Mucosa of gallbladder (tissue), 1 donor: ENCODE measurements at regions not wholly inside any gene's neighbourhood (a gene's known extent, or its start where the extent isn't known, plus 50 kb on each side); places are given as distances from the start of the nearest gene placed in this dataset.
"Not testable (repeated sequence)": the region's sequence is repeated elsewhere in the genome, so short reads cannot be mapped to it uniquely, and the experiment has no call there.

Source experiments
- DNase-seq: peaks from one replicate; pipeline ENCODE4 v3.0.0-alpha.2; 2020; ENCODE audit warnings: low spot score
- donor health status: DM: no; HTN: no; CAD: no.

DNA sequence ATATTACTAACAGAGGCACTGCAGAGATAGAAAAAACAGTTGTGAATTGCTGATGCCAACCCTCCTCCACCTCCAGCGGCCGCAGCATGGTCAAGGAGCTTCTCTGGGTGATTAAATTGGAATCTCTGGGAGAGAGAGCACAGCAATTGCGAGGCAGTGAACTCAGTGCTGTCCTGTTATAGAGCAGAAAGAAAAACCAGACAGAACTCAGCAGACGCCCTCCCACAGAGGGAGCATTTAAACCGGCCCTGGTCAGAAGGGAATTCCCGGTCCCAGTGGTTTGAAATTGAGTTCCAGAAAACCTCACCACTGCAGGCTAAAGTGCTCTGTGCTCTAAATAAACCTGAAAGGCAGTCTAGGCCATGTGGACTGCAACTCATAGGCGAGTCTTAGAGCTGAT, 175.4 kb downstream of the SQOR start:
- no peak for DNase-seq

DNA sequence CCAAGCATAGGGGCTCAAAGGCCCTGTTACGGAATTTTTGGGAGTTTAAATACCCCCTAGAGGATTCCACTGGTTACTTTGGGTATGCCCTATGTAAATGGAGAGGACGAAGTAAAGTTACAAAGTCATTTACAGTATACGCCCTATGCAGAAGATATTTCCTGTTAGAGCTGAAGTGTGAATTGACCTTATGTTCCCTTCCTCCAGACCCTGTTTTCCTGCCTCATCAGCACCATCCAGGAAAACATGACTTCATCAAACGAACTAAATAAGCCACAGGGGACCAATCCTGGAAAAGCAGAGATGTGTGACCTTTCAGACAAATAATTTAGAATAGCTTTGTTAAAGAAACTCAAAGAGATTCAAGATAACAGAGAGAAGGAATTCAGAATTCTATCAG, 177.4 kb downstream of the SQOR start:
- DNase-seq: no peak

DNA sequence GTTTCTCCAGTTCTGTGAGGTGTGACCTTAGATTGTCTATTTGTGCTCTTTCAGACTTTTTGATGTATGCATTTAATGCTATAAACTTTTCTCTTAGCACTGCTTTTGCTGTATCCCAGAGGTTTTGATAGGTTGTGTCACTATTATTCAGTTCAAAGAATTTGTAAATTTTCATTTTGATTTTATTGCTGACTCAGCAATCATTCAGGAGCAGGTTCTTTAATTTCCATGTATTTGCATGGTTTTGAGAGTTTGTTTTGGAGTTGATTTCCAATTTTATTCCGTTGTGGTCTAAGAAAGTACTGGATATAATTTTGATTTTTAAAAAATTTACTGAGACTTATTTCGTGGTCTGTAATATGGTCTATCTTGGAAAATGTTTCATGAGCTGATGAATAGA, 182.7 kb downstream of the SQOR start:
- not testable (repeated sequence) for DNase-seq

DNA sequence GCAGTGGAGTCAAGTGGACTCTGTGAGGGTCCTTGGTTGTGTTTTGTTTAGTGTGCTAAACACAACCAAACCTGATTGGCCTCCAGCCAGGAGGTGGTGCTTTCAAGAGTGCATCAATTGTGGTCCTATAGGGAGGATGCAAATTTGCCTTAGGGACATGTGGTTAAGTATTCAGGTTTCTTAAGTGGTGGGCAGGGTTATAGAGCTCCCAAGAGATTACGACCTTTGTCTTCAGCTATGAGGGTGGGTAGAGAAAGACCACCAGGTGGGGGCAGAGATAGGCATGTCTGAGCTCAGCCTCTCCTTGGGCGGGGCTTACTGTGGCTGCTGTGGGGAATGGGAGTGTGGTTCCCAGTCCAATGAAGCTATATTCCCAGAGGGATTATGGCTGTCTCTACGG, 186.6 kb downstream of the SQOR start:
- DNase-seq: no peak

DNA sequence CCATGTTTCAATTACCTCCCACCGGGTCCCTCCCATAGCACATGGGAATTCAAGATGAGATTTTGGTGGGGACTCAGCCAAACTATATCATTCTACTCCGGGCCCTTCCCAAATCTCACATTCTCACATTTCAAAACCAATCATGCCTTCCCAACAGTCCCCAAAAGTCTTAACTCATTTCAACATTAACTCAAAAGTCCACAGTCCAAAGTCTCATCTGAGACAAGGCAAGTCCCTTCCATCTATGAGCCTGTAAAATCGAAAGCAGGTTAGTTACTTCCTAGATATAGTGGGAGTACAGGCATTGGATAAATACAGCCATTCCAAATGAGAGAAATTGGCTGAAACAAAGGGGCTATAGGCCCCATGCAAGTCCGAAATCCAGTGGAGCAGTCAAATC, 188.1 kb downstream of the SQOR start:
- DNase-seq: not testable (repeated sequence)

DNA sequence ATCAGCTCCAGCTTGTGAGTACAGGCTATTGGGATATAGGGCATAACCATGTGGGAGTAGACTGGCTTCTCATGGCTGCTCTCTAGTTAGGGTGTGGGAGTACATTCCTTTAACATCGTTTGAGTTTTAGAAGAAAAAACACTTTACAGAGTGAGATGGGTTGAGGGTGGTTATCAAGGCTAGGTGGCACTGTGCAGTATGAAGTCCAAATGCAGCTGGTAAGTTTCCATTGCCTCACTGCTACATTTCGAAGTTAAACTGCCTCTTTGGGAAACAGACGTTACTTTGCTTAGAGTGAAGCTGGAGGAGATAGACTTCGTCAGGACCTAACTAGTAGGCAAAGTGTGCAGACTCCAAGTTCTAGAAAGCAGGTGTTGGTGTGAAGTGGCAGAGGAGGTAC, 192.4 kb downstream of the SQOR start:
- no peak for DNase-seq

DNA sequence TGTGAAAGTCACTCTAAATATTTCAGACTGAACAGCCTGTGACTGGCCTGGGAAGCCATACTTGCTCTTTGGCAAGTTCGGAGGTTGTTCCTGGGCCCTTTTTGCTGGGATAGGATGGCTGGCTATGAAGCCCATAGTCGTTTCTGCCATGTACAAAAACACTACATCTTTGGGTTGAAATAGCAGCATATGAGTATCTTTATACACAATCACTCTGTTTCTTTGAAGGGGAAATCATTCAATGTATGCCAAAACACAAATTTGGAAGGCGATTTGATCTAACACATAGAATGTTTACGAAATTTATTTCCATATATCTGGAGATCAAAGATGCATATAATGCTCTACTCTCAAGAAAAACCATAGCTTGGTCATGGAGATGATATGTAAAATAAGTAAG, 192.9 kb downstream of the SQOR start:
- no peak for DNase-seq

DNA sequence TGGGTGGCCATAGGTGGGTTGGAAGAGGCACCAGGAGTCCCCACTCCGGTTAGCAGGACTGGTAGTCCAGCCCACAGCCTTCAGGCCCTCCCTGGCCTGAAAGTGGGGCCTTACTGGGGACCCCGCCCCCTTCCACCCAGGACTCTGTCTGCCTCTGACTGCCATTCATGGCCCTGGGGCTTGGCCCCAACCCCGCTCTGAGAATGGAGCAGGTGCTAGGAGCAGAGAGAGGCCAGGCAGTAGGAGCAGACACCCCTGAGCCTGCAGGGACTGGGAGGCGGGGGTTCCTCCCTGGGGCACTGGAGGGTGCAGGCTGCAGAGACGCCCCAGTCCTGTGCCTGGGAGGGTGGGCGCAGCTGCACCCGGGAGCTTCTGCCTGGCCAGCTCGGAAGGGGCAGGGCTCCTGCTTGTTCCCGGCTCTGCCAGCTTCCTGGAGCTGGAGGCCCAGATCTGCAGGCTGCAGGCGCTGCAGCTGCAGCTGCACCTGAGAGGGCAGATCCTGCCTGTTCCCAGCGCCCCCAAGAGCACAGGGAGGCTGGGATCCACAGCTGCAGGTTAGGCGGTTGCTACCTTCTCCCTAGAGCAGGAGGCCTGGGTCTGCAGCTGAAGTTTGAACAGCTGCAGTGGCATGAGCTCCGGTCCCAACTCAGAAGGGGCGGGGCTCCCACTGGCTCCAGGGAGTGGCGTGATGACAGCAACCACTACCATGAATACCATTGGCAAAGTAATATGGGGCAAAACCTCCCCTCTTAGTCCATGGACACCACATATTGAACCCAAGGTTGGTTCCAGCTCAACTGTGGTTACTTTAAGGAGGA, 194.7 kb downstream of the SQOR start:
- DNase-seq: no peak

DNA sequence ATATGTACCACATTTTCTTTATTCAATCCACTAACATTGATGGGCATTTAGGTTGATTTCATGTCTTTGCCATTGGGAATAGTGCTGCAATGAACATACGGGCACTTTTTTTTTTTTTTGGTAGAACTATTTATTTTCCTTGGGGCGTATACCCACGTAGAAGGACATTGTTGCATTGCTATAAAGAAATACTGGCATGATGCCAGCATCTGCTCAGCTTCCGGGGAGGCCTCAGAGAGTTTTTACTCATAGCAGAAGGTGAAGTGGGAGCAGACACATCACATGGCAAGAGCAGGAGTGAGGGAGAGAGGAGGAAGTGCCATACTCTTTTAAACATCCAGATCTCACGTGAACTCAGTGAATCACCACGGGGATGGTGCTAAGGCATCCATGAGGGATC, 197.0 kb downstream of the SQOR start:
- DNase-seq: no peak

DNA sequence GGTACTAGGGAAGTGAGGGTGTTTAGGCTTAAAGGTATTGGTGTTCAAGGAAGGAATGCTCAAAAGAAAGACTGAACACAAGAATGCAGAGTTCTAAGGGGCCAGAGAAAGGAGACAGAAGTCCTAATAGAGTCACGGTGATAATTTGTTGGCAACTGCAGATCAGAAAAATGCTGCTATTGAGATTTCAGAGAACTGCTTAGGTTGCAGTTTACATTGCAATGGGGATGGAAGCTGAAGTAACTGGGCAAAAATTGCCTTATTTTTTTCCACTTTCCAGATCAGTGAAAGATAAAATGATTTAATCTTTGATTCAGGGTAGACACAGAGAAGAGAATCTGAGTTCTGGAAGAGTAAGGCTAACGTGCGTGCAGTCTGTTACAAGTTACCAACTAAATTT, 199.8 kb downstream of the SQOR start:
- no peak for DNase-seq

DNA sequence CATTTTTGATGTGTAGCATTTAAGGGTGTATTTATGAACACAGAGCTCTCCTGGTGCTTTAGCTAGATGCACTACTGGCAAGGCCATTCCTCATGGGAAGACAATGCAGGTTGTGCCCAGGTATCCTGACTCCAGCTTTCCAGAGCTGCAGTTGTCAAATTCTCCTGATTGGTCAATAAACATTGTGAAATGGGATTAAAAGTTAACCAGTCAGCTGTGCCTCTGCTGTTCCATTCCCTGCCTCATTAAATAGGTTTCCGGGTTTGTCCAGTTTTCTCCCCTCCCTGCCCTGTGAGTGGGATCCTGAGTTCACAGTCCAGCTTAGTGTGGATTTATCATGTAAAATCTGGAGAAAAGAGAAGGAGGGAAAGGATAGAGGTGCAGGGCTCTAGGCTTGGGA, 207.3 kb downstream of the SQOR start:
- DNase-seq: no peak

DNA sequence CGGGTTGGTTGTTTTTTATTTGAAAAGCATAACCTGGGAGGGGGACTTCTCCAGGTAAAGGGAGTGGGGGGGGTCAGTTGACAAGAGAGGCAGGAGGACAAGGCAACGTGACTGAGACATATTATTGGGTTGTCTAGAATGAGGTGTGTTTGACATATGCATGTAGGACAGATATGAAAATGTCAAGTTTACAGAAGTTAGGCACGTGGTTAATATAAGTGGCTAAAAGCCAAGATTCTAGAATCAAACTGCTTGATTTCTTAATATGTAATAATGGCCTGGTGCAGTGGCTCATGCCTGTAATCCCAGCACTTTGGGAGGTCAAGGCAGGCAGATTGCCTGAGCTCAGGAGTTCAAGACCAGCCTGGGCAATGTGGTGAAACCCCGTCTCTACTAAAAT, 212.8 kb downstream of the SQOR start:
- DNase-seq: no peak

DNA sequence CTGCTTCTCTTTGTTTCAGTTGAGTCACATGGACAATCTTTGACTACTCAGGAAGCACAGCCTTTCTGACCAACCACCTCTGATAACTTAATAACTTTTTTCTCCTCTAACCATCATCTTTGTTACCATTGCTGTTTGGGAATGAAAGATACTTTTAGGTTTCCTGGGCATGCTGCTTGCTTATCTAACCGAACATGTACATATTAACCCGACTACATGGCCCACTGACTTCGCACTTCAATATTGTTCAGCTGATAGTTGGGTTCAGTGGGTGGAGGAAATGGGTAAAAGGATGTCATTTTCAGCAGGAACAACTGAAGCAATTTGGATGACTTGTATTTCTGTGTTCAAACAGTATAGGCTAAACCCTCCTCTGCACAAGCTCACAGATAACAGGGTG, 214.3 kb downstream of the SQOR start:
- DNase-seq: no peak

DNA sequence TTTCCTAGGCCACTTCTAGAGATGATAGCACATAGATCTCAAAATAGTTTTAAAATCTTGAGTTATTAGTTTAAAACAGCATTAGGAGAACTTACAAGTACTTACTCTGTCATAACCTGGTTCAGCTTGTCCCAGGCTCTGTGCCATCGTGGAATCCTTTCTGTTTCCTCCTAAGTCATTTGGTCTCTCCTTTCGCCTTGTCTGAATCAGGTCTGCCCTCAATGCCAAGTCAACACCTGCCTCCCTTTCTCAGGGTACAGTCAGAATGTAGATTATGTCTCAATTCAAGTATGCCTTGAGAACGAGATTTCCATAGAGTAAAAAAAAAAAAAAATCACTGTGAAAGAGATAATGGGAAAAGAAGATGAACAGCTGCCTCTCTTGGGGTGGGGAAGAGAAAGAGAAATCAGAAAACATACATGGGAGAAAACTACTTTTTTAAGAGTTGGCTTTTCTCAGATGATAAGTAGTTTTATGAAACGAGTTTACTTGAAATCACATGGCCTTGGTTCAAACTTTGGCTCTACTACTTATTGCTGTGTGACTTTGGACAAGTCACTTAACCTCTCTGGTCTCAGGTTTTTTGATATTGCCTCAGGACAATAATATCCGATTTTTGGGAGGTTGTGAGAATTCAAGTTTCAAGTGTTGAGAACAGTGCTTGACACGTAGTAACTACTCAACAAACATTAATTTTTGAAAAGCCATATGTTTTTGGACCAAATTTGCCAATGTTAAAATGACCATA, 219.8 kb downstream of the SQOR start:
- no peak for DNase-seq

DNA sequence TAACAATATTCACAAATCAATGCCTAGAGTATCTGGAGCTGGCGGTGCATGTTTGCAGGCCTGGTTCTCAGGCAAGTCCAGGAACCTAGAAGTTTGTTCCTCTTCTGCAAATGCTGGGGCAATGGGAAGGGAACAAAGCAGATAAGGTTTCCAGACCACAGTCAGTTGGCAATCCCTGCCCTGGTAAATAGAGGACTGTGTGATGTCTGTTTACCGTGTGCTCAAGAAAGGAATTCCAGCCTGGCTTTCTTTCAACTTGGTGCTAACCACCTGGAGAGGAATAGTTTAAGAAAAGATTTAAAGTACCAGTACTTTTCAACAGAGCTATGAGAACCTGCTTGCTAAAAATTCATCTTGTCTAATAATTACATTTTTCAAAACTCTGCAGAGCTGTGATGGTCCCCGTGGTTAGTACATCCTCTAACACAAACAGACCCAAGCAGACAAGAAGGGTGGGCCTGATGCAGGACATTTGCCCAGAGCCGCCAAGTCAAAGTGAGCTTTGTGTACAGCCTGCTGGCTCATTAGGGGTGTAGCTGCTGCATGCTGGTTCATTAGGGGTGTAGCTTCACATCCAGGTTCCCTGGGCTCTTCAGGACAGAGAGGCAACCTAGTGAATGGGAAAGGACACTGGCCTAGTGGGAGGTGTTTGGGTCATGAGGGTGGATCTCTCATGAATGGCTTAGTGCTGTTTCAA, 220.5 kb downstream of the SQOR start:
- no peak for DNase-seq

DNA sequence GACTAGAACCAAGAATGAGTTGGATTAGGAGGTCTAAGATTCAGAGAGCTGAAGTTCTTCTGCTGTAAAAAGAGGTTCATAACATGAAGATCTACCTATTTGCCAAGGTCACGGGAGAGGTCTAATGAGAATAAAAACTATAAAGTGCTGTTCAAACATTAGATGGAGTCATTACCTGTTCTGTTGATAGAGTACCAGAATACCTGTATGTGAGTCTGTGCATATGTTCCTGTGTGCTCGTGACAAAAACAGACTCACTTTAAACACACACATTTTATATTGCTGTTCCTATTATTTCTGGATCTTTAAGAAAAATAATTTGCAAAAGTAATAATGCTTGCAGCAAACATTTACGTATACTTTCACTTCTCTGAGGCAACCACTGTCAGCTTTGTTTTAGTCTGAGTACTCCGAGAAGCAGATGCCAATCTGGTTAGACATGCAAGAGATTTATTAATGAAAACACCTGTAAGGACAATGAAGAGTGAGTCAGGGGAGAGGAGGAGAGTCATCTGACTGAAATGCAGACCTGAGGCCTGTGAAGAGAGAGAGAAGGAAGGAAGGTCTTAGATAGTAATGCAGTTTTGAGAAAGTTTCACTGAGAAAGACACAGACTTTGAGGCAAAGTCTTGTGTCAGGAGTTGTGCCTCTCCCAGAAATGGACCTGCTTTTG, 221.2 kb downstream of the SQOR start:
- no peak for DNase-seq

DNA sequence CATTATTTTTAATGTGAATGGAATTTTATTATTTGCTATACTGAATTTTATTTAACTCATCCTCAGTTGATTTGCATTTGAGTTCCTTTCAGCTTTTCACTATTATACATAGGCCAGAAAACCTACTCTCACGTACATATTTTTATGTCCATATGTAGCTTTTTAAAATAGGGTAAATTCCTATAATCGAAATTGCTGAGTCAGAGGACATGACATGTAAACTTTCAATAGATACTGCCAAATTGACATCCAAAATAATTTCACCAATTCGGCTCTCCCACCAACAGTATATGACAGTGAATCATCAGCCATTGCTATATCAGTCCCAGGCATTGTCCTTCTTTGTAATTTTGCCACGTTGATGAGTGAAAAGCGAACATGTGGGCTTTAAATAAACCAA, 222.5 kb downstream of the SQOR start:
- DNase-seq: no peak

DNA sequence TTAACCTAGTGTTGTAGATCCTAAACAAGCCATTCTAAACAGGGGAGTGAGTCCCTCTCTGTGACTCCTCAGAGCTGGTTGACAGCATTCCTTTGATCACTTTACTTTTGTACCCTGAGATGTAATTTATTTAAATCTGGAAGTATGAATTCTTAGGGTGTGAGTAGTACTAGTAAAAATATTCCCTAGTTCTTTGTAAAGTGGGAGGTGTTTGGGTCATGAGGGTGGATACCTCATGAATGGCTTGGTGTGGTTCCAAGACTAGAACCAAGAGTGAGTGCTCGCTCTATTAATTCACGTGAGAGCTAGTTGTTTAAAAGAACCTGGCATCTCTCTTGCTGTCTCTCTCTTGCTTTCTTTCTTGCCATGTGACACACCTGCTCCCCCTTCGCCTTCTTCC, 223.7 kb downstream of the SQOR start:
- DNase-seq: no peak

DNA sequence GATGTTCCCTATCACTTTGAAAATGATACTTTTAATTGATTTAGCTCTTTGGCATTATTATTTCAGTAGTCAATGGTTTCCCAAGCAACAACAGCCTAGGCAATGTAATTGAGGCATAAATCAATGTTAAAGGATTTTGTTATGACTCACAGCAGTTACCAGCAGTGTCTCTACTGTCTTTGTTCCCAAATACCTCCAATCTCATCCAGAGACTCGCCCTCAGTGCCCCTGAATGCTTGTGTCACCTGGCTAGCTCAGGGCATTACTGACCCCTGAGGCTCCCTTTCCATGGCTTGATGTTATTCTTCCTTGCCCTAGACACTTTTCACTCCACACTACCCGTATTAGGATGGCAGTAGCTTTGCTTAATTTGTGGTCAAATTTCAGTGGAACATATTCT, 227.2 kb downstream of the SQOR start:
- no peak for DNase-seq

DNA sequence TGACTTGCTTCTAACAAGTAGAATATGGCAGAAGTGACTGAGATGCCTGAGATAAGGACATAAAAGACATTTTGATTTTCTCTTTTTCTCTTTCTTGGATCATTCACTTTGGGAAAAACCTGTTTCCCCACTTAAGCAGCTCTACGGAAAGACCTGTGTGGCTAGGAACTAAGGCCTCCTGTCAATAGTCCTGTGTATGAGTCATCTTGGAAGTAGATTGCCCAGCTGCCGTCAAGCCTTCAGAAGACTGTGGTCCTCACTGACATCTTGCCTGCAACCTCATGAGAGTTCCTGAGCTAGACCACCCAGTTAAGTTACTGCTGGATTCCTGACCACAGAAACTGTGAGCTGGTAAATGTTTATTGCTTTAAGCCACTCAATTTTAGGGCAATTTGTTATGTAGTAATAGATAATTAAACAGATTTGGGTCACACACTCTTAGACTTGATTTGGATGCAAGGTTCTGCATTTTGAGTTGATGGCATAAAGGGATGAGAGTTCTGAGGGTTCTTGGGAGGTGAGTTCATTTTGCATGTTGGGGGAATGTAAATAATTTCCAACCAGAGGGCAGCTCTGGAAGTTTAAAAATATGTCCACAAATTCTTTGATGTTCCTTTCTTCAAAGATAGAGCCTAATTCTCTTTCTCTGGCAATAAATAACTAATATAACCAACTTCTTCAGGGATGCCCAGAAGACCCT, 229.2 kb downstream of the SQOR start:
- peak; percentile 31 for DNase-seq

DNA sequence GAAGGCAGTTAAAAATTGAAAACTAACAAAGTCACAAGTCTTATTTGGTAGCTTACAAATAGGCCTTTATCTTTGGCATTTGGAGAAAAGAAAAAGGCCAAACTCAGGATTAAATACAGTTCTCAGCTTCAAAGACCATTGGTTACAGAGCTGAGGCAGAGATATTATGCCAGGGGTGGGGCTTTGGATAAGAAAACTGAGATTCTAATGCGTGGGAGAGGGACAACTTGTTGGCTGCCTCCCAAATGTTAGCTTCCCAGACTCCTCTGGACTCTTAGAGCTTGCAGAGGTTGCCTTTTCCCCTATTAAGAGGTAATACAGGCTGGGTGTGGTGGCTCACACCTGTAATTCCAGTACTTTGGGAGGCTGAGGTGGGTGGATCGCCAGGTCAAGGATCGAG, 231.8 kb downstream of the SQOR start:
- DNase-seq: no peak

DNA sequence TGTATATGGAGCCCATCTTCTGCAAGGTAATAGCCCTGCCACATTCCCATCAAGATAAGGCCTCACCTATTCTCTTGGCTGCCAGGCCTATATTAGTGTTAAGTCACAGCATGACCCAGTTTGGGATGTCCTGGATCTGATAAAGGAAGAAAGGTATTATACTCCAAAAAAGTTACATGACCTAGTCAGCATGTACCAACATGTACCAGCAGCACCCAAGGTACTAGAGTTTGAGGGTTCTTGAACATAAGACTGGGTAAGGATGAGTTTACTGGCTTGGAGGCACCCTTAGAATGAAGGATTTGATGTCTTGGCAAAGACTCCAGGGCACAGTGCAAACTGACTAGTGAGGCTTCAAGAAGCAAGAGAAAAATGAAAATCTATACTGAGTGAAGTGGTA, 232.5 kb downstream of the SQOR start:
- DNase-seq: no peak
